Occipital lobe (tissue), 1 donor: ENCODE measurements at regions not wholly inside any gene's neighbourhood (a gene's known extent, or its start where the extent isn't known, plus 50 kb on each side); places are given as distances from the start of the nearest gene placed in this dataset.
"Not testable (repeated sequence)": the region's sequence is repeated elsewhere in the genome, so short reads cannot be mapped to it uniquely, and the experiment has no call there.

ENCODE experiments used
- DNase-seq: peaks from one replicate; lab custom pipeline; 2025; lab: John Stamatoyannopoulos, UW

GRCh38 chr15:87582169-87582568 lies 674.4 kb downstream of the NTRK3 start:
- DNase-seq = no peak

- DNase-seq = no peak
Measured at GRCh38 chr15:87579537-87579936, 677.0 kb downstream of the NTRK3 start.

DNA sequence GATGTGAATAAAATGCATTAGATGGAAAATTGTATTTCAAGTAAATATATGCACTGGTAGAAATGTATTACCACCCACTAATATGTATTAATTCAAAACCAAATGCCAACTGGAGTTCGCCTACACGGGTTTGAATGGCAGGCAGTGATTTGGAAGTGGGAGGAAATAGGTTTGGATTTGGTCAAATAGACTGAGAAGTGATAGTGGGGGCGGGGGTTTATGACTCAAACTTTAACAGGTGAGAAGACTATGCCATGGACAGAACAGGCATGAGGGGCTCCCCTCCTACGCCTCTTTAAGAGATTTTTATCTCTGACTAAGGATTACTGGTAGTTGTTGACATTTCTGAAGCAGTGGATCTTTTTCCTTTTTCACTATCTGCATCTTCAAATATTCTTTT lies 677.8 kb downstream of the NTRK3 start:
- DNase-seq = no peak

GRCh38 chr15:87577336-87577735 lies 679.2 kb downstream of the NTRK3 start:
- no peak for DNase-seq

- no peak for DNase-seq
Measured at GRCh38 chr15:87576486-87577176, 679.9 kb downstream of the NTRK3 start.

DNA sequence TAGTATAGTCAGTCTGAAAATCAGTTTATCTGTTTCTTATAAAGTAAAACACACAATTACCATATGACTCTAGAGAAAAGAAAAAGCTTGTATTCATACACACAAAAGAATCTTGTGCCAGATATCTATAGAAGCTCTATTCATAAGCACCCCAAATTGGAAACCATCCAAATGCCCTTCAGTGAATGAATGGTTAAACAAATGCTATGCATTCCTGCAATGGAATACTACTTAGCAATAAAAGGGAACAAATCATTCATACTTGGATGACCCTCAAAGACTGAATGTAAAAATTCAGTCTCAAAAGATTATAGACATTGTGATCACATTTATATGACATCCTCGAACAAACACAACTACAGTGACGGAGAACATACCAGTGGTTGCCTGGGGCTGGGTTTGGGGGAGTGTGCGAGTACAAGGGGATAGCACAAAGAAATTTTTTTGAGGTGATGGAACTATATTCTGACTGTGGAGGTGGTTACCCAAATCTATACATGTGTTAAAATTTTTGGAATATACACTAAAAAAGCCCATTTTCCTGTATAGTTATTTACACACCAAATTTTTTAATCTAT lies 680.6 kb downstream of the NTRK3 start:
- DNase-seq = no peak

- no peak for DNase-seq
Measured at GRCh38 chr15:87573534-87573933, 683.0 kb downstream of the NTRK3 start.

- DNase-seq = no peak
Measured at GRCh38 chr15:87573039-87573438, 683.5 kb downstream of the NTRK3 start.

GRCh38 chr15:87572381-87572910 lies 684.1 kb downstream of the NTRK3 start:
- DNase-seq = no peak

- no peak for DNase-seq
Measured at GRCh38 chr15:87570206-87570605, 686.3 kb downstream of the NTRK3 start.

DNA sequence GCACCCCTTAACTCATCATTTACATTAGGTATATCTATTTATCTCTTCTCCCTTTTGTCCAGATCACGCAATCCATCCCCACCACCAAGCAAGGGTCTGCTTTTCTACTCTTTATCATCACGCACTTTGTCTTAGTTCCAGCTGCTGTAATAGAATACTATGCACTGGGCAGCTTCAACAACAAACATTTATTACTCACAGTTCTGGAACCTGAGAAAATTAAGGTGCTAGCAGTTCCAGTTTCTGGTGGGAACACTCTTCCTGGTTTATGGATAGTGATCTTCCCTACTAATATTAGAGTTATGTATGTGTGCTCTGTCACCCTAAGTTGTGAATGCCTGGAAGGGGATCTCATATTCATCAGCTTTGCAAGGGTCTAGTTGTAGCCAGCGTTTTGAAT lies 687.0 kb downstream of the NTRK3 start:
- DNase-seq = no peak

DNA sequence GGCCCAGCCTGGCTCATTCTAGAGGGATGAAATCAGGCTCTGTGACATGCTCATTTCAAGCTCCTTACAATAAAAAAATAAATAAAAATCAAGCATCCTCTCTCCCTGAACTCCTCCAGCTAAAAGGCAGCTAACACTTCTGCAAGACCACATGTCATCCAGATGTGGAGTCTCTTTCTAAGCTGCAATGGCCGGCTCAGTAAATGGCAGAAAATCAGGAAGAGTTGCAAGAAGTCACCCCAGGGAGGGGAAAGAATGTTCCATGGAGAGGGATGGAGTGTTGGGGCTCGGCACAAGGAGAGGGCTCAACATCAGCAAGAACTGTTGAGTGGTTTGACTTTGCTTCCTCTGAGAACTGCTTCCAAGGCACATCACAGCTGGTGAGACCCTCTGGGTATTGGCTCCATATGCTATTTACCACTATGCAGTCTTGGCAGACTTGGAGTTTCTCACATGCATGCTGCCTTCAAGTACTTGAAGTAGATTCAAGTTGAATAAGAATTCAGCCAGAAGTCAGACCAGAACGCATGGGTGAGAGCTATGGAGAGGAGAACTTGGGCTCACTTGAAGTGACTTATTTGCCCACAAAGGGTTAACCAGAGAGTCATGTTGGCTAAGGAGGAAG lies 689.0 kb downstream of the NTRK3 start:
- no peak for DNase-seq

DNA sequence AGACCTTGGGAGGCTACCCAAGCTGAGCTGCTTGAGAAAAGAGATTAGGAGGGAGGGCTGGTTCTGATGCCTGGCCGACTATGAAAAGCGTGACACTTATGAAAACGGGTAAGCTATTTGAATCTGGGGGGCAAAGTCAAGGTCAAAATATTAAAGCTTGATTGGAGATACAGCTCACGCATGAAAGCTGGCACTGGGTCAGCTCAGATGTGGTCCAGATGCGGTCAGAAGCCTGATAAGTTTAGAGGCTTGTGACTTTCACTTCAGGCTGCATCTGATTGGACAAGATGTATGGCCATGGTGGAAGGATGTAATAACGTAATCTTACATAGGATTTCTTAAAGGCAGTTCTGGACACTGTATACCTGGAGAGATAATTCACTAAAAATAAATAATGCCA lies 690.3 kb downstream of the NTRK3 start:
- no peak for DNase-seq

DNA sequence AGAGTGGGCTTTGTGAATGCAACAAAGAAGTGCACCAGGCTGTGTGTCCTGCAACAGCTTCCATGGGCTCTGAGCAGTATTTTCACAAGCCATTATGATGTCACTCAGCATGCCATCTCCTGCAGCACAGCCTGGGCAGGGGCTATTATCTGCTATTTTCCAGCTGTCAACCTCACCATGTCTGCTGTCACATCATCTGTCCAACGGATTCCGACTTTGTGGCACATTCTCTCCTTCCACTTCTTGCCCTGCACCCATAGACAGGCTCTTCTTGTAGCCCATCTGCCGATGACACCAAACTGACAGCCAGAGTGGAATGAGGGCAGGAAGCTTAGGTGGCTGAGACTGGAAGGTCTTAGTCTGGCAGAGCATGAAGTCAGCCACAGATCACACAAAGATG lies 691.9 kb downstream of the NTRK3 start:
- no peak for DNase-seq

- no peak for DNase-seq
Measured at GRCh38 chr15:87563869-87564268, 692.7 kb downstream of the NTRK3 start.

GRCh38 chr15:87562203-87562602 lies 694.3 kb downstream of the NTRK3 start:
- no peak for DNase-seq

DNA sequence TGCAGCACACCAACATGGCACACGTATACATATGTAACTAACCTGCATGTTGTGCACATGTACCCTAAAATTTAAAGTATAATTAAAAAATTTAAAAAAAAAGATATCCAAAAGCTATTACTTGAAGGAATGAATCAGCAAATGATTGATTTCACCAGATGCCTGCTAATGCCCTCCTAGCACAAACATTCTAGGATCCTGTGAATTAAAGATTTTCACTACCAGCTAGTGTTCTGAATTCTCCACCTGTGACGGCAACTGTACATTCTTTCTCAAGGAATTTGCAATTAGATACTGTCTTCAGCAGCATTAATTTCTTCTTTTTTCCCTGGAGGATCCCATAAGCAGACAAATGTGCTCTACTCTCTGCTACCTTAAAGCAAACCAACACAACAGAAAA lies 694.9 kb downstream of the NTRK3 start:
- no peak for DNase-seq

DNA sequence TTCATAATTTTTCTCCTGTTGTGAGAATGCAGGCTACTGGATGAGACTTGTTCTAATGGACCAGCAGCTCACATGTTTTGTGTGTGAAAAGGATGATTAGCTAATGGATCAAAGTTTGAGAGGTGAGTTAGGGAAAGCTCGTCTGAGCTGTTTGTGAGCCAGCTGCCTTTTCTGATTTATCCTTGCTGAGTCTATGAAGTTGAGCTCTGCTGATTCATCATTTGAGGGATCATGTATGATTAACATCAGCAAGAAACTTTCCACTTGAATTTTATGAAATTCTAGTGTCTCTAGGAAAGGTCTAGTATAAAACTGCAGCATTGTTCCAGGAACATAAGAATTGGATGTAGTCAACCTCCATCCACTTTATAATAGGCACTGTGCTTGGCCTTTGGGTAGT lies 698.7 kb downstream of the NTRK3 start:
- DNase-seq = no peak

DNA sequence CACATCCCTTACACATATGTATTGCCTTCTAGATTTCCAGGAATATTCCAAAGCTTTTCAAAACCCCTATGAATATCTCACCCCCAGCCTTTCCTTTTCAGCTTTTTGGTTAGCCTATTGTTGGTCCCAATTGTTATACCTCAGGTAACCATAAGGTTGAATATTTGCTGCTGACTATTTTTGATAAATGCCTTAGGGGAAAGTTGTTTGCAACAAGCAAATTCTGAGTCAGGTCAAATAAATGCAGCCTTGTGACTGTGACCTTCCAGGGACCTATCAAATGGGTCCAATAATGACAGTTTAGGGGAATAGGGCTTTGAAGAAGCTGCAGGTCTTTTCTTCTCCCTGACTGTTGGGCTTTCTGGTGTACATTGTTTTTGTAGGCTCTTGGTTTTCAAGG lies 699.7 kb downstream of the NTRK3 start:
- no peak for DNase-seq

GRCh38 chr15:87549860-87550259 lies 706.7 kb downstream of the NTRK3 start:
- no peak for DNase-seq

GRCh38 chr15:87549296-87549695 lies 707.2 kb downstream of the NTRK3 start:
- DNase-seq = no peak

DNA sequence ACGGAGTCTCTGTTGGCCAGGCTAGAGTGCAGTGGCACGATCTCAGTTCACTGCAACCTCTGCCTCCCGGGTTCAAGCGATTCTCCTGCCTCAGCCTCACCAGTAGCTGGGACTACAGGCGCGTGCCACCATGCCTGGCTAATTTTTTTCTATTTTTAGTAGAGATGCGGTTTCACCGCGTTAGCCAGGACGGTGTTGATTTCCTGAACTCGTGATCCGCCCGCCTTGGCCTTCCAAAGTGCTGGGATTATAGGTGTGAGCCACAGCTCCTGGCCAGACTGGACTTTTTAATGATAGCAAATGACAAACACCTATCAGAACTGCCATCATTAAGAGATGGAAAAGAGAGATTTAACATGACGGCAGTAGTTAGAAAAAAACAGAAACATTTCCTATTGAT lies 707.9 kb downstream of the NTRK3 start:
- DNase-seq = not testable (repeated sequence)
